ENCODE measurements at regions not wholly inside any gene's neighbourhood (a gene's known extent, or its start where the extent isn't known, plus 50 kb on each side); places are given as distances from the start of the nearest gene placed in this dataset.

DNA sequence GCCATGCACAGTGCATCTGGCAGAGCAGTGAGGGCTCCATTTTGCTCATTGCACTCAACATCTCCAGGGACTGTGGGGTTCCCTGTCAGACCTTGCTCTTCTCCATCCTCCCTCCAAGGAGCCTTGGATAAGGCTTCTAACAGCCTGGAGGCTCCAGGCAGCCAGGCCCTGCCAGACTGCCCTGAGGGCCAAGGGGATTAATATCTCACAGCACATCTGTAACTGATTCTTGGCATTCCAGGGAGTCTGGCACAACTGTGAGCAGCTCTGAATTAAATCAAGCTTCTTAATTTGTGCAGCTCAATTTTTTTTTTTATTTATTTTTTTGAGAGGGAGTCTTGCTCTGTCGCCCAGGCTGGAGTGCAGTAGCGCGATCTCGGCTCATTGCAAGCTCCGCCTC is 224.5 kb upstream of the PGRMC2 start:
- Histone ChIP-seq H3K9ac (ENCODE audit: low read length) (no peak overlapping the region), H3K9me3 (ENCODE audit: low read length) (no peaks in the 10 kb centered on the region), H3K4me1 (ENCODE audit: insufficient read depth, low read length, severe bottlenecking) (no peaks in the 10 kb centered on the region), H3K27ac (ENCODE audit: low read depth, low read length, poor library complexity, severe bottlenecking) (no peak overlapping the region), H3K36me3 (ENCODE audit: insufficient read depth, low read length) (no peaks in the 10 kb centered on the region), H3K9me2 (ENCODE audit: low read depth, low read length) (no peaks in the 10 kb centered on the region), H3F3A (ENCODE audit: insufficient read depth, low read length) (no peaks in the 10 kb centered on the region), H3K27me3 (ENCODE audit: insufficient read depth, low read length) (no peaks in the 10 kb centered on the region), H3K79me2 (ENCODE audit: insufficient read depth, low read length) (no peaks in the 10 kb centered on the region), H2AFZ (ENCODE audit: low read length) (no peak overlapping the region), H4K20me1 (ENCODE audit: insufficient read depth, low read length) (no peaks in the 10 kb centered on the region), H3K4me3 (ENCODE audit: low read depth, low read length, poor library complexity, severe bottlenecking) (no peak overlapping the region), H3K4me2 (ENCODE audit: low read length) (no peak overlapping the region)
- TF ChIP-seq EZH2 (IDR thresholded peaks at IDR 0.05; ENCODE audit: borderline replicate concordance, low read length): no peak
- TF ChIP-seq, protein P1, sequence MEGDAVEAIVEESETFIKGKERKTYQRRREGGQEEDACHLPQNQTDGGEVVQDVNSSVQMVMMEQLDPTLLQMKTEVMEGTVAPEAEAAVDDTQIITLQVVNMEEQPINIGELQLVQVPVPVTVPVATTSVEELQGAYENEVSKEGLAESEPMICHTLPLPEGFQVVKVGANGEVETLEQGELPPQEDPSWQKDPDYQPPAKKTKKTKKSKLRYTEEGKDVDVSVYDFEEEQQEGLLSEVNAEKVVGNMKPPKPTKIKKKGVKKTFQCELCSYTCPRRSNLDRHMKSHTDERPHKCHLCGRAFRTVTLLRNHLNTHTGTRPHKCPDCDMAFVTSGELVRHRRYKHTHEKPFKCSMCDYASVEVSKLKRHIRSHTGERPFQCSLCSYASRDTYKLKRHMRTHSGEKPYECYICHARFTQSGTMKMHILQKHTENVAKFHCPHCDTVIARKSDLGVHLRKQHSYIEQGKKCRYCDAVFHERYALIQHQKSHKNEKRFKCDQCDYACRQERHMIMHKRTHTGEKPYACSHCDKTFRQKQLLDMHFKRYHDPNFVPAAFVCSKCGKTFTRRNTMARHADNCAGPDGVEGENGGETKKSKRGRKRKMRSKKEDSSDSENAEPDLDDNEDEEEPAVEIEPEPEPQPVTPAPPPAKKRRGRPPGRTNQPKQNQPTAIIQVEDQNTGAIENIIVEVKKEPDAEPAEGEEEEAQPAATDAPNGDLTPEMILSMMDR (IDR thresholded peaks at IDR 0.05; ENCODE audit: low read length): no peak

- TF ChIP-seq EZH2 (IDR thresholded peaks at IDR 0.05; ENCODE audit: borderline replicate concordance, low read length): no peak
- TF ChIP-seq, protein P1 (IDR thresholded peaks at IDR 0.05; ENCODE audit: low read length): no peak
- Histone ChIP-seq H3K27ac (ENCODE audit: low read depth, low read length, poor library complexity, severe bottlenecking) (no peak overlapping the region), H3K79me2 (ENCODE audit: insufficient read depth, low read length) (no peaks in the 10 kb centered on the region), H2AFZ (ENCODE audit: low read length) (no peak overlapping the region), H3K9ac (ENCODE audit: low read length) (no peak overlapping the region), H3K27me3 (ENCODE audit: insufficient read depth, low read length) (no peaks in the 10 kb centered on the region), H3K4me2 (ENCODE audit: low read length) (no peak overlapping the region), H3K36me3 (ENCODE audit: insufficient read depth, low read length) (no peaks in the 10 kb centered on the region), H3K9me3 (ENCODE audit: low read length) (no peaks in the 10 kb centered on the region), H3K4me3 (ENCODE audit: low read depth, low read length, poor library complexity, severe bottlenecking) (no peak overlapping the region), H3K4me1 (ENCODE audit: insufficient read depth, low read length, severe bottlenecking) (no peaks in the 10 kb centered on the region), H3K9me2 (ENCODE audit: low read depth, low read length) (no peaks in the 10 kb centered on the region), H3F3A (ENCODE audit: insufficient read depth, low read length) (no peaks in the 10 kb centered on the region), H4K20me1 (ENCODE audit: insufficient read depth, low read length) (no peaks in the 10 kb centered on the region)
Observed at GRCh38 chr4:128510850-128511249, 223.2 kb upstream of the PGRMC2 start.

DNA sequence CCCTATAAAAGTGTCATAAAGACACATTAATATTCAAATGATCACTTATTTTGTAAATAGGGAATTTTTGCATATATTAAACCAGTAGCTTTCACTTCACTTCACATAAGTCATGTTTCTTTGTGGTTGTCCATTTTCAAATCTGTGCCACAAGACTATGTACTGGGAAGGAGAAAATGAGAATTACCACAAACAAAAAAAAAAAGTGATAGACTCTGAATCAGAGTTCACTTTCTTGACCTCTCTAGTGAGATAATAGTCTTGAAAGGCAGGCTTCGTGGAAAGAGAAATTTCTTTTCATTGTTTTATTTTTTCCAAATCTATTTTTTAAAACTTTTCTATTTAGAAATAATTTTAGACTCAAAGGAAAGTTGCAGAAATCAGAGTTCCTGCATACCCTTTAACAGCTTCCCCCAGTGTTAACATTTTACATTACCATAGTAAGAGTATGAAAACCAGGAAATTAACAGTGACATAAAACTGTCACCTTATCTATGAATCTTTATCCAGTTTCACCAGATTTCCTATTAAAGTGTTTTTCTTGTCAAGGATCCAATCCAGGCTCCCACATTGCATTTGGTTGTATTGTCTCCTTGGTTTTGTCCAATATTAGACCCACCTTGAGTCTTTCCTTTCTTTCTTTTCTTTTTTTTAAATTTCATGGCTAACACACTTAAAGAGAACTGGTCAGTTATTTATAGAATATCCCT is 215.4 kb upstream of the PGRMC2 start:
- no peaks in the 10 kb centered on the region for H3K4me1 ChIP-seq (ENCODE audit: insufficient read depth, low read length, severe bottlenecking)
- H3K4me2 ChIP-seq (ENCODE audit: low read length): no peak overlapping the region

More for the DNA sequence above, 215.4 kb upstream of the PGRMC2 start:
- no peaks in the 10 kb centered on the region for H3K9me3 ChIP-seq (ENCODE audit: low read length)
- H3K36me3 ChIP-seq (ENCODE audit: insufficient read depth, low read length): no peaks in the 10 kb centered on the region
- no peaks in the 10 kb centered on the region for H4K20me1 ChIP-seq (ENCODE audit: insufficient read depth, low read length)
- H2AFZ ChIP-seq (ENCODE audit: low read length): no peak overlapping the region
- no peaks in the 10 kb centered on the region for H3F3A ChIP-seq (ENCODE audit: insufficient read depth, low read length)
- no peak overlapping the region for H3K27ac ChIP-seq (ENCODE audit: low read depth, low read length, poor library complexity, severe bottlenecking)
- no peak overlapping the region for H3K4me3 ChIP-seq (ENCODE audit: low read depth, low read length, poor library complexity, severe bottlenecking)
- H3K9me2 ChIP-seq (ENCODE audit: low read depth, low read length): no peaks in the 10 kb centered on the region
- H3K79me2 ChIP-seq (ENCODE audit: insufficient read depth, low read length): no peaks in the 10 kb centered on the region
- H3K27me3 ChIP-seq (ENCODE audit: insufficient read depth, low read length): no peaks in the 10 kb centered on the region
- TF ChIP-seq EZH2 (IDR thresholded peaks at IDR 0.05; ENCODE audit: borderline replicate concordance, low read length): no peak
- TF ChIP-seq, protein P1 (IDR thresholded peaks at IDR 0.05; ENCODE audit: low read length): no peak
- H3K9ac ChIP-seq (ENCODE audit: low read length): no peak overlapping the region
